HG02852 (cell line): ENCODE measurements at regions not wholly inside any gene's neighbourhood (a gene's known extent, or its start where the extent isn't known, plus 50 kb on each side); places are given as distances from the start of the nearest gene placed in this dataset.

Experiments used
- ATAC-seq: cut with Tn5 transposase; IDR thresholded peaks from one replicate; pipeline ENCODE4 v1.9.1; 2021; ENCODE audit warnings: mild to moderate bottlenecking, moderate library complexity; ENCODE audit not compliant: unreplicated experiment

- ATAC-seq = no peak
Observed at GRCh38 chr1:4510276-4510691, 144.1 kb upstream of the AJAP1 start.

- ATAC-seq = no peak
Observed at GRCh38 chr1:4511374-4511773, 143.0 kb upstream of the AJAP1 start.

GRCh38 chr1:4512636-4513035, 141.8 kb upstream of the AJAP1 start:
- no peak for ATAC-seq

GRCh38 chr1:4513685-4514084, 140.7 kb upstream of the AJAP1 start:
- ATAC-seq = no peak

- ATAC-seq = no peak
Observed at GRCh38 chr1:4515727-4516289, 138.6 kb upstream of the AJAP1 start.

GRCh38 chr1:4516596-4516995, 137.8 kb upstream of the AJAP1 start:
- no peak for ATAC-seq

GRCh38 chr1:4517186-4517954, 137.0 kb upstream of the AJAP1 start:
- ATAC-seq = no peak

GRCh38 chr1:4518621-4519020, 135.8 kb upstream of the AJAP1 start:
- ATAC-seq = no peak

GRCh38 chr1:4519954-4520353, 134.5 kb upstream of the AJAP1 start:
- no peak for ATAC-seq

- no peak for ATAC-seq
Observed at GRCh38 chr1:4523551-4523950, 130.9 kb upstream of the AJAP1 start.

GRCh38 chr1:4526747-4527146, 127.7 kb upstream of the AJAP1 start:
- ATAC-seq = no peak

- no peak for ATAC-seq
Observed at GRCh38 chr1:4527819-4528218, 126.6 kb upstream of the AJAP1 start.

- ATAC-seq = no peak
Observed at GRCh38 chr1:4528590-4528989, 125.8 kb upstream of the AJAP1 start.

- no peak for ATAC-seq
Observed at GRCh38 chr1:4529446-4530165, 124.8 kb upstream of the AJAP1 start.

- no peak for ATAC-seq
Observed at GRCh38 chr1:4530166-4530785, 124.1 kb upstream of the AJAP1 start.

GRCh38 chr1:4531842-4532241, 122.6 kb upstream of the AJAP1 start:
- no peak for ATAC-seq

- ATAC-seq = no peak
Observed at GRCh38 chr1:4532656-4533055, 121.8 kb upstream of the AJAP1 start.

- no peak for ATAC-seq
Observed at GRCh38 chr1:4546911-4547310, 107.5 kb upstream of the AJAP1 start.

GRCh38 chr1:4549930-4550329, 104.5 kb upstream of the AJAP1 start:
- no peak for ATAC-seq

- ATAC-seq = no peak
Observed at GRCh38 chr1:4550941-4551340, 103.5 kb upstream of the AJAP1 start.

- ATAC-seq = no peak
Observed at GRCh38 chr1:4551706-4552105, 102.7 kb upstream of the AJAP1 start.

GRCh38 chr1:4553761-4554160, 100.6 kb upstream of the AJAP1 start:
- no peak for ATAC-seq
